Eye (tissue), 1 donor: ENCODE measurements at regions not wholly inside any gene's neighbourhood (a gene's known extent, or its start where the extent isn't known, plus 50 kb on each side); places are given as distances from the start of the nearest gene placed in this dataset.
"Not testable (repeated sequence)": the region's sequence is repeated elsewhere in the genome, so short reads cannot be mapped to it uniquely, and the experiment has no call there.

Experiments used
- DNase-seq: peaks from one replicate; pipeline ENCODE4 v3.0.0-alpha.2; 2015

GRCh38 chr21:28332796-28333195, 659.9 kb downstream of the LTN1 start:
- DNase-seq: no peak

GRCh38 chr21:28325618-28326017, 667.1 kb downstream of the LTN1 start:
- no peak for DNase-seq

DNA sequence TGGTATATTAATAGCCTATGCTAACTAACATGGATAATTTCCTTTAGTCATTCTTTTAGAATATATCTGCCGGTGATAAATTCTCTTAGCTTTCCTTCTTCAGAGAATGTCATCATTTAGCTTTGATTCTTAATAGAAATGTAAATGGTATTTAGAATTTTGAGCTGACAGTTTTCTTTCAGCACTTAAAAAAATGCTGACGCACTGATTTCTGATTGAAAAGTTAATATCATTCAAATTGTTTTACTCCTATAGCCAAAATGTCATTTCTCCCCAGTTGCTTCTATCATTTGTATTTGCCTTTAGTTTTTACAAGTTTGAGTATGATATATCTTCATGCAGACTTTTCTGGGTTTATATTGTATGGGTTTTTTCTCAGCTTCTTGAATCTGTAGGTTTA, 668.0 kb downstream of the LTN1 start:
- DNase-seq: no peak

DNA sequence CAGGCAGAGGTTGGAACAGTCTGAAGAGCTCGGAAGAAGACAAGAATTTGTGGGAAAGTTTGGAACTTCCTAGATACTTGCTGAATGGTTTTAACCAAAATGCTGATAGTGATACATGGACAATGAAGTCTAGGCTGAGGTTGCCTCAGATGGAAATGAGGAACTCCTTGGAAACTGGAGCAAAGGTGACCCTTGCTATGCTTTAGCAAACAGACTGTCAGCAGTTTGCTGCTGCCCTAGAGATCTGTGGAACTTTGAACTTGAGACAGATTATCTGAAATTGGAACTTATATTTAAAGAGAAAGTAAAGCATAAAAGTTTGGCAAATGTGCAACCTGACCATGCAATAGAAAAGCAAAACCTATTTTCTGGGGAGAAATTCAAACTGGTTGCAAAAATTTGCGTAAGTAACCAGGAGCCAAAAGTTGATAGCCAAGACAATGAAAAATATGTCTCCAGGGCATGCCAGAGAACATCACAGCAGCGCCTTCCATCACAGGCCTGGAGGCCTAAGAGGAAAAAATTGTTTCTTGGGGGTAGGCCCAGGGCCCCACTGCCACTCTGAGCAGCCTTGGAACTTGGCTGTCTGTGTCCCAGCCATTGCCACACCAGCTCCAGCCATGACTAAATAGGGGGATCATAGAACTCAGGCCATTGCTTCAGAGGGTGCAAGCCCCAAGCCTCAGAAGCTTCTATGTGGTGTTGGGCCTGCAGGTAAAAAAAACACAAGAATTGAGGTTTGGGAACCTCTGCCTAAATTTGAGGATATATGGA, 675.3 kb downstream of the LTN1 start:
- no peak for DNase-seq

DNA sequence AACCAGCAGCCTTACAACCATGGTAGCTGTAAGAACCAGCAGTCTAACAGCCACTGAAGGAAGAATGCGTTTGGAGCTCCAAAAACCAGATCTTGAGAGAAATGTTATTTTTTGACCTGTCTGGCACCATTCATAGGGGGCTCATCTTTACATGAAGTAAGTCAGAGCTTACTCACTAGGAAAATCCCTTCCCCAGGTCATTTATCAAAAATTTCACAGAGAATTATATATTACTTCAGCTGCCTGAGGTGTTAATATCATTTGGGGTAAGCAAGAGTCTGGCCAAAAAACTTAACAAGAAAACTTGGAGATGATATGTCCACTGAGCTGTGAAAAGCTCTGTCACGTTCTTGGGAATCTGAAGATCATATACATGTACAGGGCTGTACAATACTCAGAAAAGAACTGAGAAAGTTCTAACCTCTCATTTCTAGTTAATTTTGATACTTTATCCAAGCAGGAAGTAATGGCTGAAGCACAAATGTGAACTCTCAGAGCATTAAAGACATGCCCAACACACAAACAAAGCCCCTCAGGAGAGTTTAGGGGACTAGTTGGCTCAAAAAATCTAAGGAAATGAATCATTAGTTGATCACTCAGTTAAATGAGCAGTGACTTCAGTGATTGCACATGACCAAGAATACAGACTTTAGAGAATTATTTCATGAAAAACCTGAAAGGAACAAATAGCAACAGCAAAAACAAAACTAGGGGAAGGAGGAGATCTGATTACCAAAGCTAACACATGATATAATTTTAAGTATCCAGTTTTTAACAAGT, 681.1 kb downstream of the LTN1 start:
- no peak for DNase-seq

GRCh38 chr21:28310711-28311110, 682.0 kb downstream of the LTN1 start:
- DNase-seq: no peak

GRCh38 chr21:28310171-28310685, 682.4 kb downstream of the LTN1 start:
- no peak for DNase-seq

GRCh38 chr21:28309596-28309995, 683.1 kb downstream of the LTN1 start:
- no peak for DNase-seq

DNA sequence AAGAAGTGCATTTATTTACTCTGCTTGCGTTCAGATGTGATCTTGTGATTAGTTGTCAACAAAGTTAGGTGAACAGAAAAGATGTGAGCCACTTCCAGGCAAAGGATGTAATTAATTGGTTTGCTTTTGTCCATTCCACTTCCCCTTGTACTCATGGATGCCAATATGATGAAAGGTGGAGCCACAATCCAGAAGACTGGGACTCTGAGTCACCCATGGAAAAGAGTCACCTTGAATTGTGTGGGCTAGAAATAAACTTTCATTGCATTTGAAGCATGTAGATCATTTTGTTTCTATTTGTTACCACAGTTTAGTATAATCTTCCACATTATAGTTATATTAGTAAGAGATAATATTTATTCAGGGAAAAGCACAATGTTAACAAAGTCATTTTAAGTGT, 684.2 kb downstream of the LTN1 start:
- DNase-seq: no peak

GRCh38 chr21:28299946-28300345, 692.7 kb downstream of the LTN1 start:
- DNase-seq: no peak

DNA sequence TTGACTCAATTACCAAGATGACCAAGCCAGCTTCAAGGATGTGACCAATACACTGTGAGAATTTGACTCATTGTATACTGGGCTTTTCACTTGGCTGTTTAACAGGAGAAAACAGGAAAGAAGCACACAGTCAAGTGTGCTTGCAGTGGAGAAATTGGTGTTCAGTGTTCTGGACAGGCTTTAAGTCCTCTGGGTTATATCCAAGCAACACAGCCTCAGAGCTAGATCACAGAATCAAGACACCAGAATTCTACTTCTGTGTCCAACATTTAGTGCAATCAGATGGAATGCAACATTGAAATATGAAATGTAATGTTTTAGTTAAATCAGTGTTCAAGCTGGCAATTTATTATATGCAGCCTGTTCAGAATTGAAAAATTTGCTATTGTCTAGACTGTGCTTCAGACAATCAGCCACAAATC, 694.4 kb downstream of the LTN1 start:
- no peak for DNase-seq

DNA sequence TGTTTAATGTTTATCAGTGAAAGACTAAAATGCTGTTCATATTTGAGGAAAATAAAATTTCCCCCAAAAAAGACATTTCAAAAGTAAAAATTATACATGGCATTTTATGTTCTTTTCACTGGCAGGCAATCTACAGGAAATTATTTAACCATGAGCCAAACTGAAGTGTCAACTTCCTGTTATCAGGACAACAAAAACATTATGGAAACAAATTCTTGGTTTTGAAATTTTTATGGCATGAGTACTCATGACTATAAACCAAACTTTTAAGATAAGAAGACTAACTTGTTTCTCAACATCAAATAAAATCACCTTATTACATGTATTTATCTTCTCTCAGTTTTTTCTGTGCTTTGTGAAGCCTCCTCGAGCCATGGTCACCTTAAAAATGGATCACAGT, 698.6 kb downstream of the LTN1 start:
- DNase-seq: no peak

DNA sequence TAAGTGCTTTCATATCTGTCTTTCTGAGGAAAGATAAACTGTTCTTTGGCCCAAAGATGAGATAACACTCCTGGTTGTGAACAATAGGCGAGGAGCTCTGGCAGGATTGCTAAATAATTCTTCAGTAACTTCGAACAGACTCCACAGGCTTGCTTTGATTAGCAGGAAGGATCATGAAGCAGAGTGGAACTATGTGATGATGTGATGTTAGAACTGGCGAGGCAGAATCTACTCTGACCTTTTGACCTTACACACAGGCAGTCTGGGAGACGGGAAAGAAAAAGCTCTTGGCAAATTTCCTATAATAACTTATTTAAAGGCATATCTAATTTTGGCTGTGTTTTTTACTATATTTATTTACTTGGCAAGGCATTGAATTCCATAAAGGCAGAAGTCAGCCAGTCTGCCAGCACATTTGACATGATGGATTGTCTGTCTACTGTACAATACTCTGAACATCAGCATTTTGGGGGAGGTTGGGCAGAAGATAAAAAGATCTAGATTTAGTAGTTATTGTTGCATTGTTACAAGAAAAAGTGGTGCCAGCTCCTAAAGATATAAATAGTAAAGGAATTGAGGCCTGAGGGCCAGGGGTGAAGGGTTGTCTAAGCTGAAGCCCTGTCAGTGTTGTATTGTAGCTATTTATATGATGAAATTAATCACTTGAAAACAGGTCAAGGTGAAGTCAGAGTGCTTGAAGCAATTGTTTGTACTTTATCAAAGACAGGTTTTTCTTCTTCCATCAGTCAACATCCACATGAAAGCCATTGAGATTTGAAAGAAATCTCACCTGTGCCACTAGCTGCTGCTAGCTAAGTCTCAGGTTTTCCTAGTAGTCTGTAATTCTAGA, 708.8 kb downstream of the LTN1 start:
- peak; percentile 76 for DNase-seq

GRCh38 chr21:28282833-28283232, 709.8 kb downstream of the LTN1 start:
- no peak for DNase-seq

- DNase-seq: not testable (repeated sequence)
Measured at GRCh38 chr21:28281357-28281756, 711.3 kb downstream of the LTN1 start.

DNA sequence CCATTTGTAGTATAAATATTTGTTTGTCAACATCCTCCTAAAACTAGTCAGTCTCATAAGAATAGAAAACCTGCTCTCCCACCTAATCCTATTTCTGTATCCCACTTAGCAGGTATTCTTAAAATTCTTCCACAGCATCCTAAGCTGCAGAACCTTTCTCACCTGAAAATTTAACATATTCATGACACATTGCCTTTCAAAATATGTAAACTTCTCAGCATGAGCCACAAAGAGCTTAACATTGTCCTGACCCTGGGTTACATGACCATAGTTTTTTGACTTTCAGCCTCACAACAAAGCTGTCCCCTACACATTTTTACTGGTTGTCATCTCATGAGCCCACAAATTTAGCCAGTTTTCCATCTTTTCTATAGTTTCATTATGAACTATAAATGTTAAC, 712.1 kb downstream of the LTN1 start:
- no peak for DNase-seq

DNA sequence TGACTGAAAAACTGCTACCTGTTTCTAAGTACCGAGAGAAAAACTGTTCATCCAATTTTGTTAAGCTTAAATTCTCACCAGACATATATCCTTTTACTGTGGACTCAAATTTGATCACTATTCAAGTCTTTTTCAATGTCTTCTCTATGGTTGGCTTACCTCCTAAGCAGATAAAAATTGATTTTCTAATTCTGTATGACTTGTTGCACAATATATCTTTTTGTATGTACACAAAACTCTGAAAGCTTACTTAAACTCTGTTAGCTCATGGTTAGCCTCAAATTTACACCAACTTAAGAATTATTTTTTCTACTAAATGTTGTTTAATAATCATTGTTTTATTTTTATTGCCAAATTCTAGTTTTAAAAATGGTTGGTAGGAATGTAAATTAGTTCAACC, 715.4 kb downstream of the LTN1 start:
- no peak for DNase-seq

DNA sequence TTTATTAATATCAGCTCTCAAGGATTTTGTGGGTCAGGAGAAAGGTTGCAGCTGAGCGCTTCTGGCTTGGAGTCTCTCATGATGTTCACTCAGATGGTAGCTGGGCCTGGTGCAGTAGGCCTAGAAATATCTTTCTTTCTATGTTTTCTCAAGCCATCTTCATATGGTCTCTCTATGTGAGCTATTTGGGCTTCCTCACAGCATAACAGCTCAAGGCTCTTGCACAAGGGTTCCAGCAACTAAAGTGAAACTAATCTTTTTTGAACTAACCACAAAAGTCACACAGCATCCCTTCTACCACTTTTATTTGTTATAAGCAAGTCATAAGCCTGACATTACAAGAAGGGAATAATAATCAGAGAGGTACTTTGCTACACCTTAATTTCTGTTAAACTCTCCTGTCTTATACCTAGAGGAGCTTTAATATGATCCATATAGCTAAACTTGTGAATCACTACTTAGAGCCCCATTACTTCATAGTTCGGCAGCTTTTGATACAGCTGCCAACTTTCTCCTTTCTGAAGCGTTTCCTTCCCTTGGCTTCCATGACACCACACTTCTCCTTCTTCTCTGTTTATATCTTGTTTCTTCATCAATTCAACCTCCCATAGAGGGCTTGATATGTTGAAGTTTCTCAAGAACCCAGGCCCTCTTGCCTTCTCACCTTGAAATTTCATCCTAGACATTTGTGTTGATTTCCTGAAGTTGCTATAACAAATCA, 720.2 kb downstream of the LTN1 start:
- DNase-seq: no peak

GRCh38 chr21:28269173-28269572, 723.5 kb downstream of the LTN1 start:
- DNase-seq: no peak

GRCh38 chr21:28268685-28269084, 724.0 kb downstream of the LTN1 start:
- no peak for DNase-seq

DNA sequence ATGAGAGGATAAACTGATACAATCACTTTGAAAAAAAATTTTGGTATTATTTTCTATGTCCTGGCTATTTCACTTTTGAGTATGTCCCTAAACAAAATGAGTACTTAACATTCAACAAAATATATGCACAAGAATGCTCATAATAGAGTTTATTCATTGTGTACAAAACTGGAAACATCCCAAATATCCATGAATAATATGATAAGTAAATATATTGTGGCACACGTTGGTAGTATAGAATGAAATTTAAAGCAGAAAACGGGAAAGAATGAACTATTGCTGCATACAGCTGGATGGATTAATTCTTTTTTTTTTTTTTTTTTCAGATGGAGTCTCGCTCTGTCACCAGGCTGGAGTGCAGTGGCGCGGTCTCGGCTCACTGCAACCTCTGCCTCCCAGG, 725.2 kb downstream of the LTN1 start:
- DNase-seq: no peak

GRCh38 chr21:28266061-28266460, 726.6 kb downstream of the LTN1 start:
- DNase-seq: no peak

DNA sequence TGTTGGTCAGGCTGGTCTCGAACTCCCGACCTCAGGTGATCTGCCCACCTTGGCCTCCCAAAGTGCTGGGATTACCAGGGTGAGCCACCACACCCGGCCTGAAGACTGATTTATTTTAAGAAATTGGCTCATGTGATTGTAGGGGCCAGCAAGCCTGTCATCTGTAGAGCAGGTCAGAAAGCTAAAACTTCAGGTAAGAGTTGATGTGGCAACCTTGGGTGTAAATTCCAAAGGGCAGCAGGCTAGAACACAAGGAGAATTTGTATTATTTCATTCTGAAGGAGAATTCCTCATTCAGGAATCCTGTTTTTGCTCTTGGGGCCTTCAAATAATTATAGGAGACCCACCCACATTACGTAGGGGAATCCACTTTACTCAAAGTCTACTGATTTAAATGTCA, 728.7 kb downstream of the LTN1 start:
- no peak for DNase-seq
